ENCODE measurements at regions not wholly inside any gene's neighbourhood (a gene's known extent, or its start where the extent isn't known, plus 50 kb on each side); places are given as distances from the start of the nearest gene placed in this dataset.

DNA sequence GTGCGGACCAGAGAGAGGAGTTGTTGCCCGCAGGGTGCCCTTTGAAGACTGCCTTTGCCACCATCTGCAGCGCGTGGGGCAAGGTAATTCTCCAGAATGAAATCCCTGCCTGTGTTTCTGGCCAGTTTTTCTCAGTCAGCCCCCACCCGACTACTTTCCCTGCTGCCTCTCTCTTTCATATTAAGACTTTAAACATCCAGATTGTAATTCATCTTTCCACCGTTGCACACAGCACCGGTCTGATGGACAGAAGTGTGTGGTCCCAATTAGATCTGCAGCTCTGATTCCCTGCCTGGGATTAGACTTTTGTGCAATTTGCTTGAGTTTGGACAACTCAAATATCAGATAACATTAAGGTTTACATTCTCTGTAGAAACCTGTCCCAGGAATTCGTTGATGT is 489.0 kb downstream of the QKI start:
- in situ Hi-C loops (cut with MboI) = no loop called here
- no peaks in the 10 kb centered on the region for H3K9me3 ChIP-seq (ENCODE audit: low read depth)
- no peak overlapping the region for H3K4me3 ChIP-seq
- 32 to 38% methylated on average over 8 of the region's 8 CpGs for WGBS, 2 experiments (ENCODE audit: low coverage in 1 of 2, low lambda C conversion rate in 2 of 2, missing lambda C conversion rate in 2 of 2)
- TF ChIP-seq EZH2 (IDR thresholded peaks at IDR 0.05; ENCODE audit: insufficient read depth, poor library complexity, severe bottlenecking) (no peak), EZH2phosphoT487 (IDR thresholded peaks at IDR 0.05; ENCODE audit: insufficient read depth, low read depth) (no peak)
- no peaks in the 10 kb centered on the region for H3K27me3 ChIP-seq (replicated peaks; ENCODE audit: insufficient read depth)
- no peak overlapping the region for H3K9ac ChIP-seq
- H4K20me1 ChIP-seq (ENCODE audit: insufficient read depth) = no peaks in the 10 kb centered on the region
- H3F3A ChIP-seq (ENCODE audit: insufficient read depth) = no peaks in the 10 kb centered on the region
- H3K4me2 ChIP-seq (ENCODE audit: unreplicated experiment) = no peak overlapping the region
- no peaks in the 10 kb centered on the region for H3K79me2 ChIP-seq (ENCODE audit: insufficient read depth)
- no peaks in the 10 kb centered on the region for H3K36me3 ChIP-seq (ENCODE audit: low read depth)
- no peak for DNase-seq
- H2AFZ ChIP-seq = no peak overlapping the region
- no peak overlapping the region for H3K27ac ChIP-seq
- no peaks in the 10 kb centered on the region for H3K9me2 ChIP-seq (ENCODE audit: insufficient read depth)
- H3K4me1 ChIP-seq (ENCODE audit: insufficient read depth) = no peaks in the 10 kb centered on the region

DNA sequence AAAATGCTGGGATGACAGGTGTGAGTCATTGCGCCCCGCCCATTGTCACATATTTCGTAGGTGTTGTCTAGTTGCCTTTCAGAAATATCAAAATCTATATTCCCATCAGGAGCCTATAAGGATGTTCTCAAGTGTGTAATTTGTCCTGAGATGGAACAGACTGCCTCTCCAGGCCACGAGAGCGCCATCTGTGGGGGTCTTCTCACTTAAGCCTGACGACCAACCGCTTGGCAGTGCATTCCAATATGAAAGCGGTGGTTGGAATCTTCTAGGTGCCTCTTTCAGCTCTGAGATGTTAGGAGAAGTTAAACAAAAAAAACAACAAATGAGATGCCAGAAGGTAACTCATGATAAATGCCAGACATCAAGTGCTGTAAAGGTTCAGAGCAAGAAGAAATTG is 488.5 kb downstream of the QKI start:
- Histone ChIP-seq H3F3A (ENCODE audit: insufficient read depth) (no peaks in the 10 kb centered on the region), H3K9me3 (ENCODE audit: low read depth) (no peaks in the 10 kb centered on the region), H2AFZ (no peak overlapping the region), H3K79me2 (ENCODE audit: insufficient read depth) (no peaks in the 10 kb centered on the region), H3K9ac (no peak overlapping the region), H3K4me3 (no peak overlapping the region), H3K36me3 (ENCODE audit: low read depth) (no peaks in the 10 kb centered on the region), H3K27me3 (replicated peaks; ENCODE audit: insufficient read depth) (no peaks in the 10 kb centered on the region), H3K4me2 (ENCODE audit: unreplicated experiment) (no peak overlapping the region), H3K27ac (no peak overlapping the region), H4K20me1 (ENCODE audit: insufficient read depth) (no peaks in the 10 kb centered on the region), H3K9me2 (ENCODE audit: insufficient read depth) (no peaks in the 10 kb centered on the region), H3K4me1 (ENCODE audit: insufficient read depth) (no peaks in the 10 kb centered on the region)
- TF ChIP-seq EZH2phosphoT487 (IDR thresholded peaks at IDR 0.05; ENCODE audit: insufficient read depth, low read depth) = no peak
- no peak for TF ChIP-seq EZH2 (IDR thresholded peaks at IDR 0.05; ENCODE audit: insufficient read depth, poor library complexity, severe bottlenecking)
- in situ Hi-C loops (cut with MboI) = no loop called here
- no peak for DNase-seq
- WGBS, 2 experiments (ENCODE audit: low coverage in 1 of 2, low lambda C conversion rate in 2 of 2, missing lambda C conversion rate in 2 of 2) = 51 to 57% methylated on average over 8 of the region's 8 CpGs

DNA sequence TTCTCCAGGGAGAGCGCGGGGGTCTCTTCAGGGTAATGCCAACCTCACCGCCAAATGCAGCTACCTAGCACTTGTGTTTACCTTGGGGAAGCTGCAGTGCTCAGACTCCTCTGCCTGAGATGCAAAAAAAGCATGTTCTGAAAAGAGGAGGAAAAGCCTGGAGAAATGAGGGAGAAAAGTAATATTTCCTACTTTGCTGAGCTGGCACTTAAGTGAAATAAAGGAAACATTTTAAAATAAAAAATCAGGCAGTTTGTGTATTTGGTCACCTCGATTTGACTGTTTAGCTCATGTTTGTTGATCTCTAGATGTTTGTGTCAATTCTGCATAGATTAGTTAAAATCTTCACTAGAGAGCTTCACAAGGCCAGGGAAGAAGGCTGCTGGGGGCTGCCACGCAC is 487.2 kb downstream of the QKI start:
- Histone ChIP-seq H4K20me1 (ENCODE audit: insufficient read depth) (no peaks in the 10 kb centered on the region), H3K4me3 (no peak overlapping the region), H3K36me3 (ENCODE audit: low read depth) (no peaks in the 10 kb centered on the region), H3K9me3 (ENCODE audit: low read depth) (no peaks in the 10 kb centered on the region), H2AFZ (no peak overlapping the region), H3K4me1 (ENCODE audit: insufficient read depth) (no peaks in the 10 kb centered on the region), H3K9ac (no peak overlapping the region), H3K79me2 (ENCODE audit: insufficient read depth) (no peaks in the 10 kb centered on the region), H3F3A (ENCODE audit: insufficient read depth) (no peaks in the 10 kb centered on the region), H3K27ac (no peak overlapping the region), H3K27me3 (replicated peaks; ENCODE audit: insufficient read depth) (no peaks in the 10 kb centered on the region), H3K9me2 (ENCODE audit: insufficient read depth) (no peaks in the 10 kb centered on the region), H3K4me2 (ENCODE audit: unreplicated experiment) (no peak overlapping the region)
- in situ Hi-C loops (cut with MboI) = no loop called here
- DNase-seq = no peak
- no peak for TF ChIP-seq EZH2phosphoT487 (IDR thresholded peaks at IDR 0.05; ENCODE audit: insufficient read depth, low read depth)
- TF ChIP-seq EZH2 (IDR thresholded peaks at IDR 0.05; ENCODE audit: insufficient read depth, poor library complexity, severe bottlenecking) = no peak
- WGBS, 2 experiments (ENCODE audit: low coverage in 1 of 2, low lambda C conversion rate in 2 of 2, missing lambda C conversion rate in 2 of 2) = 54 to 70% methylated on average over 5 of the region's 5 CpGs

DNA sequence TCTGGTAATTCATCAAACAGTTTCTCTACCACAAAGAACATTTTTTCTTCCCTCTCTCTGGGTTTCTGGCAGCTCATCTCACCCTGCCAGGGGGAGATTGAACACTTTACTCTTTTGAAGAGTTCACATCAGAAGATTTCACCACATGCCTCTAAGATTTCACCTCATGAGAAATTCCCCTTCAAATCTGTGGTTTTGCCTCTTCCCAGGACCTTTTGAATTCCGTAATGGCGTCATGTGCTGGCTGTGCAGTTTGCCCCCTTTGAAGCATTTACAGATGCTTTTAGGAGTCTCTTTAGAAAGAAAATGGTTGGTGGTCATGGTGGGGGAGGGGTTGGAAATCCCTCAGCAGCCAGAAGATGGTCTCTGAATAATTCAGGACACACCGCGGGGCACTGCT is 486.1 kb downstream of the QKI start:
- DNase-seq = no peak
- Histone ChIP-seq H3K4me2 (ENCODE audit: unreplicated experiment) (no peak overlapping the region), H3K27ac (no peak overlapping the region), H3K9me2 (ENCODE audit: insufficient read depth) (no peaks in the 10 kb centered on the region), H3K36me3 (ENCODE audit: low read depth) (no peaks in the 10 kb centered on the region), H3K27me3 (replicated peaks; ENCODE audit: insufficient read depth) (no peaks in the 10 kb centered on the region), H3K4me3 (no peak overlapping the region), H3K9me3 (ENCODE audit: low read depth) (no peaks in the 10 kb centered on the region), H3K9ac (no peak overlapping the region), H3F3A (ENCODE audit: insufficient read depth) (no peaks in the 10 kb centered on the region), H3K79me2 (ENCODE audit: insufficient read depth) (no peaks in the 10 kb centered on the region), H3K4me1 (ENCODE audit: insufficient read depth) (no peaks in the 10 kb centered on the region), H4K20me1 (ENCODE audit: insufficient read depth) (no peaks in the 10 kb centered on the region), H2AFZ (no peak overlapping the region)
- WGBS, 2 experiments (ENCODE audit: low coverage in 1 of 2, low lambda C conversion rate in 2 of 2, missing lambda C conversion rate in 2 of 2) = 51 to 60% methylated on average over 4 of the region's 4 CpGs
- in situ Hi-C loops (cut with MboI) = no loop called here
- TF ChIP-seq EZH2phosphoT487 (IDR thresholded peaks at IDR 0.05; ENCODE audit: insufficient read depth, low read depth) (no peak), EZH2 (IDR thresholded peaks at IDR 0.05; ENCODE audit: insufficient read depth, poor library complexity, severe bottlenecking) (no peak)

DNA sequence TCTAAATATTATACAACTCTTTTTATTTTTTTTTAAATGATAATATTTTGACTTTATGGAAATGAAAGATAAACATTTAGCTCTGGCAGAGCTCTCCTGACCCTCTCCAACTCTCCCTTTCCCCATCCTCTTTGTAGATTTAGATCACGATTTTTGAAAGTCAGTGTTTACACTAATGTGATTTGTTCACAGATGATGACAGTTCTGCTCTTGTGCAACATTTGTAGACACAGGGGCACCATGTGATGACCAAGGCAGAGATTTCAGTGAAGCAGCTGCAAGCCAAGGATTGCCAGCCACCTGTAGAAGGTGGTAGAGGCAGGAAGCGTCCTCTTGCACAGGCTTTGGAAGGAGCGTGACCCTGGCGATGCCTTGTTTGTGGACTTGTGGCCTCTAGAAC is 483.2 kb downstream of the QKI start:
- no peaks in the 10 kb centered on the region for H3K4me1 ChIP-seq (ENCODE audit: insufficient read depth)

More for the DNA sequence above, 483.2 kb downstream of the QKI start:
- H3K4me3 ChIP-seq = no peak overlapping the region
- no peak for DNase-seq
- no peak overlapping the region for H3K27ac ChIP-seq
- no peaks in the 10 kb centered on the region for H3K36me3 ChIP-seq (ENCODE audit: low read depth)
- no peak overlapping the region for H3K9ac ChIP-seq
- no peaks in the 10 kb centered on the region for H3F3A ChIP-seq (ENCODE audit: insufficient read depth)
- WGBS, 2 experiments (ENCODE audit: low coverage in 1 of 2, low lambda C conversion rate in 2 of 2, missing lambda C conversion rate in 2 of 2) = 48 to 54% methylated on average over 4 of the region's 4 CpGs
- H2AFZ ChIP-seq = no peak overlapping the region
- no peak overlapping the region for H3K4me2 ChIP-seq (ENCODE audit: unreplicated experiment)
- TF ChIP-seq EZH2 (IDR thresholded peaks at IDR 0.05; ENCODE audit: insufficient read depth, poor library complexity, severe bottlenecking) (no peak), EZH2phosphoT487 (IDR thresholded peaks at IDR 0.05; ENCODE audit: insufficient read depth, low read depth) (no peak)
- H3K9me3 ChIP-seq (ENCODE audit: low read depth) = no peaks in the 10 kb centered on the region
- H4K20me1 ChIP-seq (ENCODE audit: insufficient read depth) = no peaks in the 10 kb centered on the region
- H3K27me3 ChIP-seq (replicated peaks; ENCODE audit: insufficient read depth) = no peaks in the 10 kb centered on the region
- in situ Hi-C loops (cut with MboI) = no loop called here
- no peaks in the 10 kb centered on the region for H3K9me2 ChIP-seq (ENCODE audit: insufficient read depth)
- H3K79me2 ChIP-seq (ENCODE audit: insufficient read depth) = no peaks in the 10 kb centered on the region
